Hepatocyte (in vitro differentiated cells): ENCODE measurements at regions not wholly inside any gene's neighbourhood (a gene's known extent, or its start where the extent isn't known, plus 50 kb on each side); places are given as distances from the start of the nearest gene placed in this dataset.

ENCODE experiments used
- DNase-seq: peaks from one replicate; pipeline ENCODE4 v3.0.0-alpha.2; 2016; ENCODE audit warnings: low spot score
- H2AFZ ChIP-seq: fragments of 200-600 bp; sonication (generic); 2 replicates; pipeline ENCODE4 v1.6.0; 2016; ENCODE audit warnings: antibody characterized with exemption, mild to moderate bottlenecking
- H3K27ac ChIP-seq: fragments of 200-600 bp; sonication (generic); 2 replicates; pipeline ENCODE4 v1.5.1; 2016; ENCODE audit warnings: mild to moderate bottlenecking
- H3K27me3 ChIP-seq: fragments of 200-600 bp; sonication (generic); 2 replicates; pipeline ENCODE4 v1.6.1; 2016
- H3K36me3 ChIP-seq: fragments of 200-600 bp; sonication (generic); replicated peaks from 2 replicates; pipeline ENCODE4 v1.5.1; 2016; ENCODE audit warnings: low read depth; ENCODE audit not compliant: insufficient read depth
- H3K4me1 ChIP-seq: fragments of 200-600 bp; sonication (generic); 2 replicates; pipeline ENCODE4 v1.5.1; 2016; ENCODE audit warnings: mild to moderate bottlenecking, moderate library complexity; ENCODE audit not compliant: insufficient read depth
- H3K4me2 ChIP-seq: fragments of 200-600 bp; sonication (generic); 2 replicates; pipeline ENCODE4 v1.6.0; 2016
- H3K4me3 ChIP-seq: fragments of 200-600 bp; sonication (generic); 2 replicates; pipeline ENCODE4 v1.5.1; 2016; ENCODE audit warnings: mild to moderate bottlenecking
- H3K79me2 ChIP-seq: fragments of 200-600 bp; sonication (generic); 2 replicates; pipeline ENCODE4 v1.6.0; 2017; ENCODE audit warnings: mild to moderate bottlenecking
- H3K9me2 ChIP-seq: fragments of 200-600 bp; sonication (generic); replicated peaks from 2 replicates; pipeline ENCODE4 v1.6.0; 2017; ENCODE audit warnings: mild to moderate bottlenecking; ENCODE audit not compliant: insufficient read depth
- H3K9me3 ChIP-seq: fragments of 200-600 bp; sonication (generic); 2 replicates; pipeline ENCODE4 v1.5.1; 2016; ENCODE audit warnings: low read depth, mild to moderate bottlenecking
- H4K20me1 ChIP-seq: fragments of 200-600 bp; sonication (generic); 2 replicates; pipeline ENCODE4 v1.6.0; 2016; ENCODE audit warnings: mild to moderate bottlenecking; ENCODE audit not compliant: insufficient read depth, poor library complexity, severe bottlenecking
- CTCF ChIP-seq: fragments of 200-600 bp; sonication (generic); IDR thresholded peaks from 2 replicates; pipeline ENCODE4 v1.5.1; 2016; ENCODE audit warnings: antibody characterized with exemption, mild to moderate bottlenecking; ENCODE audit not compliant: poor library complexity
- EZH2 ChIP-seq: fragments of 200-600 bp; sonication (generic); IDR thresholded peaks from 2 replicates; pipeline ENCODE4 v1.6.1; 2016; ENCODE audit warnings: antibody characterized with exemption, mild to moderate bottlenecking, borderline replicate concordance
- EZH2phosphoT487 ChIP-seq: fragments of 200-600 bp; sonication (generic); IDR thresholded peaks from one replicate; pipeline ENCODE4 v1.6.1; 2018; ENCODE audit warnings: antibody characterized with exemption, mild to moderate bottlenecking, low read depth, moderate library complexity; ENCODE audit not compliant: unreplicated experiment, severe bottlenecking
- WGBS: methylation state at CpG from one replicate; pipeline ENCODE4 v1.1.6; 2016; ENCODE audit warnings: low lambda C conversion rate; ENCODE audit errors: missing lambda C conversion rate; 5-methylcytosine and 5-hydroxymethylcytosine counted together

- no peaks in the 10 kb centered on the region for H4K20me1 ChIP-seq
Observed at GRCh38 chr1:188599313-188599712, 1770.6 kb downstream of the PLA2G4A start.

DNA sequence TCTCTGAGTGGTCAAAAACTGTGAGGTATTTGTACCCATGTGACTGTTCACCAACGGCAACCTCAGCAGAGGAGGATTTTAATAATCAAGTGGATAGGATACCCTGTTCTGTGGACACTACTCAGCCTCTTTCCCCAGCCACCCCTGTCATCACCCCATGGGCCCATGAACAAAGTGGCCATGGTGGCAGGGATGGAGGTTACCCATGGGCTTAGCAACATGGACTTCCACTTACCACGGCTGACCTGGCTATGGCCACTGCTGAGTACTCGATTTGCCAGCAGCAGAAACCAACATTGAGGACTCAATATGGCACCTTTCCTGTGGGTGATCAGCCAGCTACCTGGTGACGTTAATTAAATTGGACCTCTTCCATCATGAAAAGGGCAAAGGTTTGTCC is 1782.7 kb downstream of the PLA2G4A start:
- Histone ChIP-seq H3K36me3 (no peaks in the 10 kb centered on the region), H3K4me1 (no peaks in the 10 kb centered on the region), H3K4me3 (no peak overlapping the region), H4K20me1 (no peaks in the 10 kb centered on the region), H3K9me2 (no peaks in the 10 kb centered on the region), H2AFZ (no peak overlapping the region), H3K4me2 (no peak overlapping the region), H3K9me3 (no peaks in the 10 kb centered on the region), H3K27ac (no peak overlapping the region), H3K79me2 (no peaks in the 10 kb centered on the region), H3K27me3 (no peaks in the 10 kb centered on the region)
- DNase-seq = no peak
- TF ChIP-seq CTCF (no peak), EZH2 (no peak), EZH2phosphoT487 (no peak)
- 88% methylated on average over 4 of the region's 4 CpGs for WGBS

More at GRCh38 chr1:188599313-188599712, 1770.6 kb downstream of the PLA2G4A start:
- Histone ChIP-seq H3K9me3 (no peaks in the 10 kb centered on the region), H3K27me3 (no peaks in the 10 kb centered on the region), H3K4me2 (no peak overlapping the region), H3K27ac (no peak overlapping the region), H3K9me2 (no peaks in the 10 kb centered on the region), H3K4me1 (no peaks in the 10 kb centered on the region), H2AFZ (no peak overlapping the region), H3K4me3 (no peak overlapping the region), H3K36me3 (no peaks in the 10 kb centered on the region), H3K79me2 (no peaks in the 10 kb centered on the region)
- DNase-seq = no peak
- WGBS = 89% methylated on average over 2 of the region's 2 CpGs
- TF ChIP-seq EZH2phosphoT487 (no peak), EZH2 (no peak), CTCF (no peak)

- TF ChIP-seq CTCF (no peak), EZH2phosphoT487 (no peak), EZH2 (no peak)
- Histone ChIP-seq H3K4me1 (no peaks in the 10 kb centered on the region), H3K9me2 (no peaks in the 10 kb centered on the region), H3K4me2 (no peak overlapping the region), H2AFZ (no peak overlapping the region), H3K9me3 (no peaks in the 10 kb centered on the region), H3K27ac (no peak overlapping the region), H3K36me3 (no peaks in the 10 kb centered on the region), H3K79me2 (no peaks in the 10 kb centered on the region), H3K4me3 (no peak overlapping the region), H3K27me3 (no peaks in the 10 kb centered on the region), H4K20me1 (no peaks in the 10 kb centered on the region)
- WGBS = 76% methylated on average over 1 of the region's 1 CpG
- no peak for DNase-seq
Observed at GRCh38 chr1:188615321-188615720, 1786.6 kb downstream of the PLA2G4A start.

DNA sequence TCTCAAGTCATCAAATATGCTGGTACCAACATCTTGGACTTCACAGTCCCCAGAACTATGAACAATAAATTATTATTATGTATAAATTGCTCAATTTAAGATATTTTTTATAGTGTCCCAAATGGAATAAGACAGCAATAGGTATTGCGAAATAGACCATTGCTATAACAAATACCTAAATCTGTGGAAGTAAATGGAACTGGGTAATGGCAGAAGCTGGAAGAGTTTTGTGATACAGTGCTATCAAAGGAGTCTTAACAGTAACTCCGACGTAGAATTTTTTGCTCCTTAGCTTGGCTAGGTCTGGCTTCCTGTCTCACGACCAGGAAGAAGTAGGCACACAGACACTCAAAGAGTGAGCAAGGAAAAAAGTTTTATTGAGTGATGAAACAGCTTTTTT is 1791.5 kb downstream of the PLA2G4A start:
- TF ChIP-seq EZH2 (no peak), CTCF (no peak), EZH2phosphoT487 (no peak)
- Histone ChIP-seq H3K9me3 (no peaks in the 10 kb centered on the region), H3K27ac (no peak overlapping the region), H2AFZ (no peak overlapping the region), H3K4me1 (no peaks in the 10 kb centered on the region), H3K79me2 (no peaks in the 10 kb centered on the region), H3K36me3 (no peaks in the 10 kb centered on the region), H3K9me2 (no peaks in the 10 kb centered on the region), H3K4me3 (no peak overlapping the region), H3K27me3 (no peaks in the 10 kb centered on the region), H3K4me2 (no peak overlapping the region), H4K20me1 (no peaks in the 10 kb centered on the region)
- WGBS = 85% methylated on average over 4 of the region's 4 CpGs
- DNase-seq = no peak
